Prostate gland (tissue), 2 donors: ENCODE measurements at regions not wholly inside any gene's neighbourhood (a gene's known extent, or its start where the extent isn't known, plus 50 kb on each side); places are given as distances from the start of the nearest gene placed in this dataset.

Experiments used
- DNase-seq: peaks from one replicate; pipeline ENCODE4 v3.0.0-alpha.2; 2019; ENCODE audit warnings: low spot score
- H3K27ac ChIP-seq, 2 donors: fragments of 200-600 bp; sonication (generic); 2 replicates each; pipeline ENCODE4 v1.5.1; 2017 to 2019
- H3K27me3 ChIP-seq: fragments of 200-600 bp; sonication (generic); replicated peaks from 2 replicates; pipeline ENCODE4 v1.5.1; 2019; ENCODE audit not compliant: insufficient read depth
- H3K36me3 ChIP-seq, 2 donors: fragments of 200-600 bp; sonication (generic); 1 replicate in 1 of 2; 2 replicates in 1 of 2; pipeline versions ENCODE4 v1.5.1 to v1.8.1; 2017 to 2019
- H3K4me1 ChIP-seq: fragments of 200-600 bp; sonication (generic); replicated peaks from 2 replicates; pipeline ENCODE4 v1.5.1; 2019
- H3K4me3 ChIP-seq, 2 donors: fragments of 200-600 bp; sonication (generic); 2 replicates each; pipeline ENCODE4 v1.5.1; 2017 to 2019
- H3K9me3 ChIP-seq: fragments of 200-600 bp; sonication (generic); 2 replicates; pipeline ENCODE4 v1.5.1; 2017
- CTCF ChIP-seq, 4 experiments: fragments of 200-600 bp in 2 of 4; fragments of 450-650 bp in 2 of 4; sonication (generic) in 2 of 4; IDR thresholded peaks; 1 replicate in 3 of 4; 2 replicates in 1 of 4; pipeline ENCODE4 v1.5.1; 2016 to 2019; ENCODE audit warnings: antibody characterized with exemption in 4 of 4, mild to moderate bottlenecking in 2 of 4, moderate library complexity in 2 of 4
- POLR2A ChIP-seq: fragments of 450-650 bp; IDR thresholded peaks from one replicate; pipeline ENCODE4 v1.6.1; 2016; ENCODE audit warnings: antibody characterized with exemption, mild to moderate bottlenecking
- POLR2AphosphoS5 ChIP-seq: sonication (generic); formaldehyde crosslinking; IDR thresholded peaks from one replicate; pipeline ENCODE4 v1.6.1; 2017; ENCODE audit warnings: antibody characterized with exemption
- WGBS: methylation state at CpG from one replicate; pipeline ENCODE4 v1.1.5; 2018; 5-methylcytosine and 5-hydroxymethylcytosine counted together
- intact Hi-C: fragments of 100-400 bp; cut with DNase I; formaldehyde crosslinking; loops from one replicate; pipeline ENCODE4 v1.14.2; 2022

GRCh38 chr11:28584992-28585391 lies 476.8 kb downstream of the METTL15 start:
- H3K4me3 ChIP-seq: no peak overlapping the region
- H3K36me3 ChIP-seq: no peaks in the 10 kb centered on the region
- H3K27ac ChIP-seq: no peak overlapping the region
- no peaks in the 10 kb centered on the region for H3K27me3 ChIP-seq
- no peaks in the 10 kb centered on the region for H3K9me3 ChIP-seq
- H3K4me1 ChIP-seq: no peaks in the 10 kb centered on the region
- no peak for DNase-seq
- intact Hi-C loops: no loop called here
- no peak for TF ChIP-seq POLR2AphosphoS5
- no peak for TF ChIP-seq CTCF (IDR thresholded peaks at IDR 0.05)
- TF ChIP-seq POLR2A: no peak

DNA sequence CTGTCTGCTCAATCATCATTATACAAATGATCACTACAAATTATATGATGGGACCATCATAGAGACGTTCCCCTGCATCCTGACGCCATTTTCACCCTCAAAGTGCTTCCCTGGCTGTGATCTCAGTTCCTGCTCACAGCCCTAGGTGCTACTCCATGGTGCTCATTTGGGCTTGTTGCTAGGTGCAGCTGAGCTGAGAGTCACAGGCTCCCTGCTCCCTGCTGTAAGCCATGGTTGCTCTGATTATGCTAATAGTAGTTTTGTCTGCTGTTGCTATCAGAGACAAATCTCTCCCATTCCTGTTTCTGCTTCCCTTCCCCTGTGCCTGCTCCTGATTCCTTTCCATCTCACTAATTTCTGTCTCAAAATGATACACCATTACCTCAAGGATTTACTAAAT lies 474.3 kb downstream of the METTL15 start:
- intact Hi-C loops: no loop called here
- H3K4me3 ChIP-seq: no peak overlapping the region
- no peak overlapping the region for H3K27ac ChIP-seq
- H3K36me3 ChIP-seq: no peaks in the 10 kb centered on the region
- H3K4me1 ChIP-seq: no peaks in the 10 kb centered on the region
- no peak for DNase-seq
- TF ChIP-seq POLR2A: no peak
- TF ChIP-seq POLR2AphosphoS5: no peak
- TF ChIP-seq CTCF (IDR thresholded peaks at IDR 0.05): no peak
- H3K27me3 ChIP-seq: no peaks in the 10 kb centered on the region
- WGBS: 71% methylated on average over 2 of the region's 2 CpGs
- no peaks in the 10 kb centered on the region for H3K9me3 ChIP-seq

DNA sequence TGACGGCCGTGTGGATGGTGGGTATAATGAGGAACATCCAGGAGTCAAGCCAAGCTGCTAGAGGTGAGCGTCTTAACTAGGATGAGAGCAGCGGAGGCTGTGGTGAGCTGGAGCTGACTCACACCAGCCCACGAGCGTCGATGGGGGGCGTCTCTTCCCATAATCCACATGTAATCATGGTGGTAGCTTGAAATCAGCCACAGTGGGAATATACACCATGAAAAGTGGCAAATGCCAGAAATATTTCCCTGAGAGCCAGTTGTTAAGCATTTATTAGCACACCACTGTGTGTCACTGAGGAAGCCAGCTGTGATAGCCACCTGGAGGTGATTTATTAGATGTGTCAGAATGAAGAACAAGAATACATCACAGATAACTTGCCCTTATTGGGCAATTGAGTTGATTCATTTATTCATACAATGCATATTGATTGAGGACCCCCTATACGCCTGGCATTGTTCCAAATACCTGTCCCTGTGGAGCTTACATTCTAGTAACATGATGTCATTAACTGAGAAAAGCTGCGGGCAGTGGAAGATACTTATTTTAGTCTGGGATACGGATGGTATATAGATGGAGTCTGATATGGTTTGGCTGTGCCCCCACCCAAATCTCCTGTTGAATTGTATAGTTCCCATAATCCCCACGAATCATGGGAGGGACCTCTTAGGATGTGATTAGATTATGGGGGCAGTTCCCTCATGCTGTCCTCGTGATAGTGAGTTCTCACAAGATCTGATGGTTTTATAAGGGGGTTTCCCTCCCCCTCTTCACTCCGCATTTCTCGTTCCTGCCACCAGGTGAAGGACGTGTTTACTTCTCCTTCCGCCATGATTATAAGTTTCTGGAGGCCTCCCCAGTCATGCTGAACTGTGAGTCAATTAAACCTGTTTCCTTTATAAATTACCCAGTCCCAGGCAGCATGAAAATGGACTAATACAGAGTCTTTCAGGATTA lies 473.4 kb downstream of the METTL15 start:
- DNase-seq: no peak
- WGBS: 83% methylated on average over 17 of the region's 17 CpGs
- Histone ChIP-seq H3K4me1 (no peaks in the 10 kb centered on the region), H3K27ac (no peak overlapping the region), H3K4me3 (no peak overlapping the region), H3K9me3 (no peaks in the 10 kb centered on the region), H3K36me3 (no peaks in the 10 kb centered on the region), H3K27me3 (no peaks in the 10 kb centered on the region)
- no peak for TF ChIP-seq POLR2A
- TF ChIP-seq CTCF (IDR thresholded peaks at IDR 0.05): no peak
- no peak for TF ChIP-seq POLR2AphosphoS5
- intact Hi-C loops: no loop called here

GRCh38 chr11:28571371-28571770 lies 463.2 kb downstream of the METTL15 start:
- Histone ChIP-seq H3K4me3 (no peak overlapping the region), H3K27ac (no peak overlapping the region), H3K27me3 (peaks cover 2% of the 10 kb centered on the region), H3K9me3 (no peaks in the 10 kb centered on the region), H3K4me1 (no peaks in the 10 kb centered on the region), H3K36me3 (no peaks in the 10 kb centered on the region)
- intact Hi-C loops: no loop called here
- no peak for DNase-seq
- no peak for TF ChIP-seq POLR2A
- TF ChIP-seq CTCF (IDR thresholded peaks at IDR 0.05): no peak
- no peak for TF ChIP-seq POLR2AphosphoS5

GRCh38 chr11:28569106-28569505 lies 460.9 kb downstream of the METTL15 start:
- TF ChIP-seq POLR2AphosphoS5 (no peak), CTCF (IDR thresholded peaks at IDR 0.05) (no peak), POLR2A (no peak)
- H3K4me3 ChIP-seq: no peak overlapping the region
- H3K9me3 ChIP-seq: no peaks in the 10 kb centered on the region
- DNase-seq: no peak
- H3K36me3 ChIP-seq: no peaks in the 10 kb centered on the region
- intact Hi-C loops: no loop called here
- H3K27me3 ChIP-seq: no peaks in the 10 kb centered on the region
- H3K4me1 ChIP-seq: no peaks in the 10 kb centered on the region
- 59% methylated on average over 4 of the region's 4 CpGs for WGBS
- H3K27ac ChIP-seq: no peak overlapping the region
